ENCODE measurements at regions not wholly inside any gene's neighbourhood (a gene's known extent, or its start where the extent isn't known, plus 50 kb on each side); places are given as distances from the start of the nearest gene placed in this dataset.

DNA sequence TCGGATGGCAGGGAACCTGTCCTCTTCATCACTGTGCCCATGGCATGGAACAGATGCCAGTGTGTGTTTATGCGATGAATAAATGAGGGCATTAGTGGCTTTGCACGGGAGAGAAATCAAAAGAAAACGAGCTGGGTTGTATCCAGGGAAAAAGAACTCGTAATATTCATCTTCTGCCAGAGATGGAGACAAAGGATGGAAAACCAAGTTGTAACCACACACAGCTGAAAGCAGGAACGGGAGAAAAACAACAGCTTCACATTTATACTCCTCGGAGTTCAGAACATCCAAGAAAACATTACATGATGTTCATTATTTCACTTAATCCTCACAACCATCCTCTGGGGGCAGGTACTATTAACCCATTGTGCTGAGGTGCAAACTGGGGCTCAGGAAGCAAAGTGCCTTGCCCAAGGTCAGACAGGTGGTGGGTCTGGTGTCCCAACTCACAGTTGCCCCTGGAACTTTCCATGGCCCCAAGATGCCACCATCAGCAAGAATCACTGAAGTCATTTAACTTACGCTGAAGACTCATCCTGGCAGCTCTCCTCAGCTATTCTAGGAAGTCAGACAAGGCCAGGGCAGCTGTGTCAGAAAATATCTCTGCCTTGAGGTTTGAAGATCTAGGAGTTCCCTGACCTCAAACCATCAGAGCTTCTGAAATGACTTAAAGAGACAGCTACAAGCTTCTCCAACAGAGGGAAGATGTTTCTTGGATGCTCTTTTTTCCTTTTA is 250.4 kb downstream of the NSG2 start:
- H3K4me1 ChIP-seq (ENCODE audit: control insufficient read depth in 5 of 5, insufficient read depth in 5 of 5, low read length in 5 of 5) = peaks cover 0 to 5% (median 0%) of the 10 kb centered on the region in 5 donors
- peaks cover 0 to 4% (median 0%) of the 10 kb centered on the region in 3 donors for H3K27me3 ChIP-seq (ENCODE audit: control insufficient read depth in 3 of 3, insufficient read depth in 3 of 3, low read length in 2 of 3)
- DNase-seq (no peak), ATAC-seq (ENCODE audit: insufficient read depth, low FRiP score) (no peak)
- peaks cover 0 to 2% (median 0%) of the 10 kb centered on the region in 4 donors for H3K9me3 ChIP-seq (ENCODE audit: control insufficient read depth in 4 of 4, insufficient read depth in 3 of 4, low read length in 3 of 4)
- no peaks in the 10 kb centered on the region for H3K36me3 ChIP-seq (ENCODE audit: control insufficient read depth in 4 of 4, insufficient read depth in 4 of 4, low read length in 4 of 4)
- no peak overlapping the region for H3K27ac ChIP-seq (ENCODE audit: low read depth in 1 of 2, low read length in 1 of 2)
- 70 to 82% methylated on average over 8 of the region's 8 CpGs for WGBS, 2 donors
- H3K9ac ChIP-seq (ENCODE audit: insufficient read depth in 1 of 2, low read length in 2 of 2) = no peak overlapping the region
- no peak overlapping the region for H3K4me3 ChIP-seq
- TF ChIP-seq, protein P1, sequence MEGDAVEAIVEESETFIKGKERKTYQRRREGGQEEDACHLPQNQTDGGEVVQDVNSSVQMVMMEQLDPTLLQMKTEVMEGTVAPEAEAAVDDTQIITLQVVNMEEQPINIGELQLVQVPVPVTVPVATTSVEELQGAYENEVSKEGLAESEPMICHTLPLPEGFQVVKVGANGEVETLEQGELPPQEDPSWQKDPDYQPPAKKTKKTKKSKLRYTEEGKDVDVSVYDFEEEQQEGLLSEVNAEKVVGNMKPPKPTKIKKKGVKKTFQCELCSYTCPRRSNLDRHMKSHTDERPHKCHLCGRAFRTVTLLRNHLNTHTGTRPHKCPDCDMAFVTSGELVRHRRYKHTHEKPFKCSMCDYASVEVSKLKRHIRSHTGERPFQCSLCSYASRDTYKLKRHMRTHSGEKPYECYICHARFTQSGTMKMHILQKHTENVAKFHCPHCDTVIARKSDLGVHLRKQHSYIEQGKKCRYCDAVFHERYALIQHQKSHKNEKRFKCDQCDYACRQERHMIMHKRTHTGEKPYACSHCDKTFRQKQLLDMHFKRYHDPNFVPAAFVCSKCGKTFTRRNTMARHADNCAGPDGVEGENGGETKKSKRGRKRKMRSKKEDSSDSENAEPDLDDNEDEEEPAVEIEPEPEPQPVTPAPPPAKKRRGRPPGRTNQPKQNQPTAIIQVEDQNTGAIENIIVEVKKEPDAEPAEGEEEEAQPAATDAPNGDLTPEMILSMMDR (IDR thresholded peaks at IDR 0.05; ENCODE audit: control extremely low read depth, extremely low read depth) = no peak

DNA sequence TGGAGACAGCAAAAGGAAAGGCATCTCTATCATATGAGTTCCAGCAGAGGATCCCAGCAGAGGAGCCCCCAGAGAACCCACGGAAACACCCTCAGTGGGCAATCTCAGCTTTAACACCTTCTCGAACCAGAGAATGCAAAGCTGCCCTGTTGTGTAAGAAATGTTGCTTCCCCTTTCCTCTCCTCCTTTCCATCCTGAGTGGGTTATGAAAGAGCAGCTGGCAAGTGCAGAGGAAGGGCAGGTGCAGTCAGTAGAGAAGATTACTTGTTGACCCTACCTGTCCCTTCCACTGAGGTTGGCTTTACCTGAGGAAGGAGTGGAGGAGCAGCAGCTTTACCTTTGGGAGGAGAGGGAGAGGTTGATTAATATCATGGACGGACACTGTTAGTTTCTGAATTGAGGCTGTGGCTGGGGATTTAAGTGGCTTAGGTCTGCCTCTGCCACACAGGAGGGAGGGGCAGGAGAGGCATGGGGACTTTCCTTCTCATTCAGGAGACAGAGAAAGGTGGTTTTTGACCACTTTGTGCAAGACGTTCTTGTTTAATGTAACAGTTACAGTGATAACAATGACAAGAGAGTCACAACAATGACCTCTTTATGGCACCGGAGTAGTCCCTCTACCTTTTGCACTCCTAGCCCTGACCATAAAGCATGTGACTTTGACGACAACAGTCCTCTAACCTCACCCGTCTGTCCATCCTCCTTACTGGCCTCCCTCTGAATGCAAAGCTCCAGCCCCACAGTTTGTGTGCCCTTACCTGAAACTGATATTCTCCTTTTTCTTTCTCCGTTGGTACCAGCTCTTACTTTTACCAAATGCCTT is 254.8 kb downstream of the NSG2 start:
- Histone ChIP-seq H3K27ac (ENCODE audit: low read depth in 1 of 2, low read length in 1 of 2) (no peak overlapping the region), H3K4me1 (ENCODE audit: control insufficient read depth in 5 of 5, insufficient read depth in 5 of 5, low read length in 5 of 5) (peaks cover 0 to 12% (median 4%) of the 10 kb centered on the region in 5 donors), H3K4me3 (no peak overlapping the region), H3K36me3 (ENCODE audit: control insufficient read depth in 4 of 4, insufficient read depth in 4 of 4, low read length in 4 of 4) (no peaks in the 10 kb centered on the region), H3K9ac (ENCODE audit: insufficient read depth in 1 of 2, low read length in 2 of 2) (no peak overlapping the region), H3K9me3 (ENCODE audit: control insufficient read depth in 4 of 4, insufficient read depth in 3 of 4, low read length in 3 of 4) (peaks cover 0 to 3% (median 0%) of the 10 kb centered on the region in 4 donors), H3K27me3 (ENCODE audit: control insufficient read depth in 3 of 3, insufficient read depth in 3 of 3, low read length in 2 of 3) (peaks cover 0 to 4% (median 0%) of the 10 kb centered on the region in 3 donors)
- WGBS, 2 donors = 52 to 53% methylated on average over 8 of the region's 8 CpGs
- DNase-seq (no peak), ATAC-seq (ENCODE audit: insufficient read depth, low FRiP score) (no peak)
- TF ChIP-seq, protein P1 (IDR thresholded peaks at IDR 0.05; ENCODE audit: control extremely low read depth, extremely low read depth) = no peak

DNA sequence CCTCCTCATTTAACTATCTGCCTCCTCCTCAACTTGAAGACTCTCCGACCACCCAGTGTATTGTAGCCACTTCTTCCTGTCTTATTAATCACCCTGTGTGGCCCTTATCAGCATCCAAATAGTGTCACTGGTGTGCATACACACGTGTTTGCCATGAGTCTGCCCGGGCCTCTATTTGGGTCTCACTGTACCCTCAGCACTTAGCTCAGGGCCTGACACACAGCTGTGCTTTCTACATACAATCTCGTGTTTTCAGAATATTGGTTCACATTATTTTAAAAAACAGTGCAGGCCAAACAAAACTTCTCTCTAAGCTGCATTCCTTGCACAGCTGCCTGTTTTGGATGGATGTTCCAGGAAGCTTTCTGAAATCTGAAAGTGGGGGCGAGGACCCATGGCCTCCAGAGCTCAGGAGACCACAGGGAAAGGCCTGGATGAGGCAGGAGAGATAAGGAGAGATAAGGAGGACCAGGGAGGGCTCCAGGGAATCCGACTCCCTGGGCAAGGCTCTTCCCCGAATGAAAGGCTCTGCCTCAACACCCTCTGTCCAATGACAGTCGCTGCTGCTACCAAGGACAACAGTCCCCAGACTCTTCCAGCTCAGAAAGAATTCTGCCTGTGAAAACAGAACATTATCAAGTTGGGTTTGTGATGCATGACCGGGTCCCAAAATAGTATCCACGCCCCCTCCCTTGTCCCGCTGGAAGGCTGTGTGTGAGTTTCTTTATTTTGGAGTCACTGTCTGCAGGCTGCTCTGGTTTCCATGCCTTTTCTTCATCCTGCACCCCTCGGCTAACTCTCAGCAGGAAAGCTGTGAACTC is 255.6 kb downstream of the NSG2 start:
- ATAC-seq (ENCODE audit: insufficient read depth, low FRiP score) = no peak
- TF ChIP-seq, protein P1 (IDR thresholded peaks at IDR 0.05; ENCODE audit: control extremely low read depth, extremely low read depth) = no peak
- DNase-seq = peak in 2 of 3 donors; percentile 21 to 44
- no peak overlapping the region for H3K27ac ChIP-seq (ENCODE audit: low read depth in 1 of 2, low read length in 1 of 2)
- H3K27me3 ChIP-seq (ENCODE audit: control insufficient read depth in 3 of 3, insufficient read depth in 3 of 3, low read length in 2 of 3) = peaks cover 0 to 4% (median 0%) of the 10 kb centered on the region in 3 donors
- no peak overlapping the region for H3K9ac ChIP-seq (ENCODE audit: insufficient read depth in 1 of 2, low read length in 2 of 2)
- H3K36me3 ChIP-seq (ENCODE audit: control insufficient read depth in 4 of 4, insufficient read depth in 4 of 4, low read length in 4 of 4) = no peaks in the 10 kb centered on the region
- H3K4me1 ChIP-seq (ENCODE audit: control insufficient read depth in 5 of 5, insufficient read depth in 5 of 5, low read length in 5 of 5) = peaks cover 0 to 12% (median 4%) of the 10 kb centered on the region in 5 donors
- 24 to 26% methylated on average over 12 of the region's 12 CpGs for WGBS, 2 donors
- H3K4me3 ChIP-seq = no peak overlapping the region
- peaks cover 0 to 3% (median 0%) of the 10 kb centered on the region in 4 donors for H3K9me3 ChIP-seq (ENCODE audit: control insufficient read depth in 4 of 4, insufficient read depth in 3 of 4, low read length in 3 of 4)
